Mononuclear cell (primary cell): ENCODE measurements at regions not wholly inside any gene's neighbourhood (a gene's known extent, or its start where the extent isn't known, plus 50 kb on each side); places are given as distances from the start of the nearest gene placed in this dataset.
"Not testable (repeated sequence)": the region's sequence is repeated elsewhere in the genome, so short reads cannot be mapped to it uniquely, and the experiment has no call there.

Source experiments
- H3K27me3 ChIP-seq: 2 replicates; pipeline ENCODE4 v1.6.0; 2011; ENCODE audit warnings: low read length, control low read depth; ENCODE audit not compliant: insufficient read depth
- H3K4me1 ChIP-seq: 2 replicates; pipeline ENCODE4 v1.5.1; 2011; ENCODE audit warnings: mild to moderate bottlenecking, low read length, control low read depth; ENCODE audit not compliant: insufficient read depth
- H3K4me3 ChIP-seq: 2 replicates; pipeline ENCODE4 v1.5.1; 2011; ENCODE audit warnings: mild to moderate bottlenecking, low read length, moderate library complexity
- H3K9me3 ChIP-seq: 2 replicates; pipeline ENCODE4 v1.5.1; 2011; ENCODE audit warnings: low read depth, mild to moderate bottlenecking, control low read depth, low read length

DNA sequence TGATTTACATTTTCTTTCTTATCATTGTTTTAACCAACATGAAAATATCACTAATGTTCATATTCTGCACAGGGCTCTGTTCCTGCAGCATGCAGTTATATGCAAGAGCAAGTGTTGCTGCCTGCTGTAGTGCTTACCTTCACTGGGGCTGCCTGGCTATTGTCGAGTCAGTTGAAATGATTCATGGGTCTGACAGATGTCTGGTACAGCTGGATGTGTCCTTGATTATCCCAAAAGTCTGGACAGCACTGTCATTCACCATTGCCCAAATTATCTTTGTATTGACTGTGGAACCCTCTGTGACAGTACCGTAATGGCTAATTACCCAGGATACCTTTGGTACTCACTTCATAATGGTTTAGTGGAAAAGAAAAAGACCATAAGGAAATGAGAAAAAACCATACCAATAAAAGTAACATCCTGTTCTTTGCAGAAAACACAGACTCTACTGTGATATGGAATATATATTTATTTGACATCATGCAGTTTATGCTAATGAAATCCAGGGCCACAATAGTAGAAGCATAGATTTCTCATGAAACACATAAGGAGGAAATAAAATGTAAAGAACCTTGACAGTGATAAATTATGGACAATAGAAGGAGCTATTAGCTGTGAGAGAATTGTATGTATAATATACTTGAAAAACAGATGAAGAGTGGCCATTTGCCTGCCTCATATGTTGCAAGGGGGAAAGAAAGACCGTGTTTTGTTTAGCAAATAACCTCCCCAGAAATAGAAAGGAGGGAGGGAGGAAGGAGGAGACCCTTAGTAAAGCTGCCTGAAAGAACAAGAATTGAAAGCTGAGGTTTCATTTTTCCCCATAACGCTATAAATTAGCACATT, 249.8 kb upstream of the ATP5MC3 start:
- no peak overlapping the region for H3K4me3 ChIP-seq
- H3K4me1 ChIP-seq = no peaks in the 10 kb centered on the region
- no peaks in the 10 kb centered on the region for H3K9me3 ChIP-seq
- H3K27me3 ChIP-seq = no peaks in the 10 kb centered on the region

GRCh38 chr2:175430236-175430635, 248.7 kb upstream of the ATP5MC3 start:
- Histone ChIP-seq H3K9me3 (no peaks in the 10 kb centered on the region), H3K4me1 (no peaks in the 10 kb centered on the region)

GRCh38 chr2:175418224-175418835, 236.8 kb upstream of the ATP5MC3 start:
- no peak overlapping the region for H3K4me3 ChIP-seq
- H3K9me3 ChIP-seq = no peaks in the 10 kb centered on the region
- H3K4me1 ChIP-seq = no peaks in the 10 kb centered on the region
- H3K27me3 ChIP-seq = no peaks in the 10 kb centered on the region

More at GRCh38 chr2:175430236-175430635, 248.7 kb upstream of the ATP5MC3 start:
- Histone ChIP-seq H3K27me3 (no peaks in the 10 kb centered on the region), H3K4me3 (no peak overlapping the region)

- Histone ChIP-seq H3K27me3 (peaks cover 2% of the 10 kb centered on the region), H3K4me3 (no peak overlapping the region), H3K4me1 (no peaks in the 10 kb centered on the region), H3K9me3 (no peaks in the 10 kb centered on the region)
These were observed 233.5 kb upstream of the ATP5MC3 start for GRCh38 chr2:175414882-175415487.

DNA sequence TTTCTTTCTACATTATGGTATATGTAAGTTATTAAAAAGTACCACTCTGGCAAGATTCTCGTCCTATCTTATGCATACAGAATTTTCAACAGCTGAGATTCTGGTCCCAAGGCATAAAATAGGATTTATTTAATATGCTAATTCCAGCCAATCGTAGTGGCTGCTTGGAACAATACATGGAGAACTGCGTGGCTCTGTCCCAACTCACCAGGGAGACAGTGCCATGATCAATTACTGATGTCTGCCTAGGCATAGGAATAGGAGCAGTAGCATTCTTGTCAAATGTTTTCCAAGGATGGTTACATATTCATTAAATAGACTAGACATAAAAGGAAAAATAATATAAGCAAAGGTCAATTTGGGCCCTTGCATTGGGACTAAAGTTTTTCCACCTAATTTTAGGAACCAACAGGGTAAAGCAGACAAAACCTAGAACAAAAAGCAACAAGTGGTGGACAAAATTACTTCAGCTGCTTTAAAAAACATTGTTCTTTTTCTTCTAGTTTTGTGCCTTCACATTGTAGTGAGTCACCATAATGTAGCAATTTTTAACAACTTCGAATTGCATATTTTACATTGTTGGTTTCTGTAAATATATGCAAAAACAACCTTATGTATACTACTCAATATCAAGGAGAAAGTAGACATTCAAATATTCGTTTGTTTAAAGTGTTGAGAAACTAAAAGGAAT, 232.8 kb upstream of the ATP5MC3 start:
- Histone ChIP-seq H3K4me3 (no peak overlapping the region), H3K9me3 (no peaks in the 10 kb centered on the region), H3K4me1 (no peaks in the 10 kb centered on the region), H3K27me3 (peaks cover 2% of the 10 kb centered on the region)

DNA sequence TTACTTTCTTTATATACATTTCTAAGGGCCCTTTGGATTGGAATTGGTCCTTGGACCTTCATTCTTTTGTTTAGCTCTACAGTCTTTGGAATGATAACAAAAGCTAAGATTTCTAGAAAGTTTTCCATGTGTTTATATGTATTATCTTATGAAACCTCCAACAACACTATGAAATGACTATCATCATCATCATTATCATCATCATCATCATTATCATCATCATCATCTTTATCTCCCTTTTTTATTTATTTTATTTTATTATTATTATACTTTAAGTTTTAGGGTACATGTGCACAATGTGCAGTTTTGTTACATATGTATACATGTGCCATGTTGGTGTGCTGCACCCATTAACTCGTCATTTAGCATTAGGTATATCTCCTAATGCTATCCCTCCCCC, 229.4 kb upstream of the ATP5MC3 start:
- not testable (repeated sequence) for H3K4me3 ChIP-seq, H3K9me3 ChIP-seq, H3K4me1 ChIP-seq, H3K27me3 ChIP-seq

DNA sequence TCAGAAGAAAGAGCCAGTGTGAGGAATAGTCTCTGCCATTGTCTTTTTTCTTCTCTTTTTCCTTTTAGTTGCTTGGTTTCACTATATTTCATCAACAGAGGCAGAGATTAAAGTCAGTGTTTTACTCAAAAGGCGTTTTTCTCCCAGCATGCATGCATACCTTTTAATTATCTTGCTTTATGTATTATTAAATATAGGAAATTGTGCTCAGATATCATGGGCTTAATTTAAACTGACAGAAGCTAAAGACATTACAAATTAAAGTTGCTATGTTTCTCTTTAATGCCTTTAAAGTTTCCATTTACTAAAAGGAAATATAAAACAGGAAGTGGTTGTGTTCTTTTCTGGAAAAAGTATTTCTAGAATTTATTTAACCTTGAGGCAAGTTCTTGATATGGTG, 223.3 kb upstream of the ATP5MC3 start:
- H3K4me1 ChIP-seq = no peaks in the 10 kb centered on the region
- no peaks in the 10 kb centered on the region for H3K9me3 ChIP-seq
- no peaks in the 10 kb centered on the region for H3K27me3 ChIP-seq
- no peak overlapping the region for H3K4me3 ChIP-seq

DNA sequence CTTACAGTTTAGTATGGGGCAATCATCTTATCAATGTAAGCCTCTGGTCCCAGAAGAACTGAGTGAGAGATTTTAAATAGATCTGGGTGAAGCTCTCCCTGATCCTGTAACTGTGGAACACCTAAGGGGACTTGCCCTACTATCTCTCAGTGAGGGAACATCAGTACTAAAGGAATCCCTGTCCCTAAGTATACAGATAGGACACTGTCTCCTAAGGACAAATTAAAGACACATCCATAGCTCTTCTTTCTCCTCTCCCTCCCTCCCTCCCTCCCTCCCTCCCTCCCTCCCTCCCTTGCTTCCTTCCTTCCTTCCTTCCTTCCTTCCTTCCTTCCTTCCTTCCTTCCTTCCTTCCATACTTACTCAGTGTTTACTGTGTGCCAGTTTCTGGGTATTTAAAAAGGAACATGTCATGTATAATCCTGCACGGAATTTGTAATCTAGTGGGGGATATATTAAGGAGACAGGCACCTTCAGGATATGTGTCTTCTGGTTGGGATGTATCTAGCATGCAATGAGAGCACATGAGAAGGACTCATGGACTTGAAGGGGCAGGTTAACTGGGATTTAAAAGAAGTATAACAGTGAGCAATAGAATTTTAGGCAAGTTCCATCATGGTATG, 222.2 kb upstream of the ATP5MC3 start:
- no peaks in the 10 kb centered on the region for H3K27me3 ChIP-seq
- no peaks in the 10 kb centered on the region for H3K9me3 ChIP-seq
- H3K4me1 ChIP-seq = no peaks in the 10 kb centered on the region
- no peak overlapping the region for H3K4me3 ChIP-seq

- H3K27me3 ChIP-seq = no peaks in the 10 kb centered on the region
- no peaks in the 10 kb centered on the region for H3K4me1 ChIP-seq
- no peak overlapping the region for H3K4me3 ChIP-seq
- H3K9me3 ChIP-seq = no peaks in the 10 kb centered on the region
These were observed 221.1 kb upstream of the ATP5MC3 start for GRCh38 chr2:175402571-175402970.

GRCh38 chr2:175401956-175402469, 220.5 kb upstream of the ATP5MC3 start:
- Histone ChIP-seq H3K4me1 (no peaks in the 10 kb centered on the region), H3K9me3 (no peaks in the 10 kb centered on the region), H3K27me3 (no peaks in the 10 kb centered on the region), H3K4me3 (no peak overlapping the region)

- no peaks in the 10 kb centered on the region for H3K9me3 ChIP-seq
- H3K4me3 ChIP-seq = no peak overlapping the region
- no peaks in the 10 kb centered on the region for H3K4me1 ChIP-seq
- H3K27me3 ChIP-seq = no peaks in the 10 kb centered on the region
These were observed 219.5 kb upstream of the ATP5MC3 start for GRCh38 chr2:175400975-175401374.

DNA sequence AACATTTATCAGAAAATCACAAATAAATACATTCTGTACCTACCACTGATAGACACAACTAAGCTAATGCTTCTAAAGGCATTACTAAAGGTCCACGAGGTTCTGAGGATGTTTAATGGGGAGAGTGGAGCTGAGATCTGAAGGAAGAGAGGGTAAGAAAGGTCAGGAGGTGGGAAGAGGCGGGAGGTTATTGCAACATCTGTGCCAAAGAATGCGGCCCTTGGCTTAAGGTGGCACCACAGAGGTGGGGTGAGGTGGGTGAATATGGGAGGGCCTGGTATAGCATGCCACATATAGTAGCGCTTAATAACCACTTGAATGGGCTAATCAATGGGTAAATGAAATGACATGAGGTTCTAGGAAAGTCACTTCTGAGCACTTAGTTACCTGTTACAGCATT, 217.8 kb upstream of the ATP5MC3 start:
- Histone ChIP-seq H3K27me3 (no peaks in the 10 kb centered on the region), H3K4me3 (no peak overlapping the region), H3K4me1 (no peaks in the 10 kb centered on the region), H3K9me3 (no peaks in the 10 kb centered on the region)

DNA sequence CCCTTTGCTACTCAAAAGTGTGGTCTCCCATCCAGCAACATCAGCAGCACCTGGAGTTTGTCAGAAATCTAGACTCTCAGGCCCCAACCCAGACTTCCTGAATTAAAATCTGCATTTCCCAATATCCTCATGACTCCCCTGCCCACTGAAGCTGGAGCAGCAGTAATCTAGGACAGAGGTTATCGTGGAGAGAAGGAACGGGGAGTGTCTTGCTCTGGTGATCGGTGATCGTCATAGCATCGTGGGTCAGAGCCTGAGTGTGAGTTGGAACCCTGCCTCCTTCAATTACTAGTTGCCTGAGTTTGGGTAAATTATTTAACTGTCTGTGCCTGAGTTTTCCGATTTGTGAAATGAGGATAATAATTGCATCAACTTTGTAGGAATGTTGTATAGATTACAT, 217.3 kb upstream of the ATP5MC3 start:
- Histone ChIP-seq H3K4me3 (no peak overlapping the region), H3K4me1 (no peaks in the 10 kb centered on the region), H3K9me3 (no peaks in the 10 kb centered on the region), H3K27me3 (no peaks in the 10 kb centered on the region)

- H3K27me3 ChIP-seq = no peaks in the 10 kb centered on the region
- H3K4me1 ChIP-seq = no peaks in the 10 kb centered on the region
- no peak overlapping the region for H3K4me3 ChIP-seq
- no peaks in the 10 kb centered on the region for H3K9me3 ChIP-seq
These were observed 215.2 kb upstream of the ATP5MC3 start for GRCh38 chr2:175396696-175397095.

DNA sequence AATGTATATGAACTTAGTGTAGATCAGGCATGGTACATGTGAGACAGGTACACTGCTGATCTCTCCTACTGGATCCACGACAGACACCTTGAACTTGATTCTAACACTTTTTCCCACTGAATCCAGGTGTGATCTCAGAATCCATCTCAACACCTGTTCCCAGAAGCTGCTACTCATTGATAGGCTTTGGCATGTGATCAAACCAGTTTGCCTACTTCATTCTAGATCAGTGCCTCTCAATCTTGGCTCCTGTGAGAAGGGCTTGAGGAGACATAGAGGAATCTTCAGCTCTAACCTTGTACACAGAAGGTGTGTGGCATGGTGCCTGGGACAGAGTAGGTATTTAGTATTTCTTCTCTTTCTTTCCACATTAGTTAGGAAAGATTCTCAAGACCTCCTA, 212.3 kb upstream of the ATP5MC3 start:
- H3K4me3 ChIP-seq = no peak overlapping the region
- no peaks in the 10 kb centered on the region for H3K4me1 ChIP-seq
- no peaks in the 10 kb centered on the region for H3K9me3 ChIP-seq
- no peaks in the 10 kb centered on the region for H3K27me3 ChIP-seq
